ENCODE measurements at regions not wholly inside any gene's neighbourhood (a gene's known extent, or its start where the extent isn't known, plus 50 kb on each side); places are given as distances from the start of the nearest gene placed in this dataset.

- no peak for TF ChIP-seq CTCF (conservative IDR thresholded peaks at IDR 0.05; ENCODE audit: low read depth, low read length)
- no peak for TF ChIP-seq EZH2 (IDR thresholded peaks at IDR 0.05; ENCODE audit: low read length, unreplicated experiment)
- no peak for TF ChIP-seq EZH2phosphoT487 (IDR thresholded peaks at IDR 0.05; ENCODE audit: borderline replicate concordance, low read length)
Observed at GRCh38 chr4:12144051-12144450, 715.4 kb upstream of the HS3ST1 start.

Measured in PC-3 (cell line).